ENCODE measurements at regions not wholly inside any gene's neighbourhood (a gene's known extent, or its start where the extent isn't known, plus 50 kb on each side); places are given as distances from the start of the nearest gene placed in this dataset.
"Not testable (repeated sequence)": the region's sequence is repeated elsewhere in the genome, so short reads cannot be mapped to it uniquely, and the experiment has no call there.

GRCh38 chr9:32875242-32875641 is 91.9 kb downstream of the TMEM215 start:
- Mint-ChIP-seq H3K4me3 (no peak overlapping the region), H3K9me3 (no peaks in the 10 kb centered on the region), H3K27ac (no peak overlapping the region), H3K4me1 (no peaks in the 10 kb centered on the region), H3K36me3 (no peaks in the 10 kb centered on the region), H3K27me3 (peaks cover 3 to 16% of the 10 kb centered on the region in 2 donors)
- no peak for ATAC-seq (replicated peaks)
- no peak for DNase-seq

GRCh38 chr9:32875748-32876147 is 92.4 kb downstream of the TMEM215 start:
- no peaks in the 10 kb centered on the region for H3K9me3 Mint-ChIP-seq
- H3K4me1 Mint-ChIP-seq = no peaks in the 10 kb centered on the region
- ATAC-seq (replicated peaks) = no peak
- H3K27me3 Mint-ChIP-seq = peaks cover 0 to 16% of the 10 kb centered on the region in 2 donors
- H3K4me3 Mint-ChIP-seq = no peak overlapping the region
- no peaks in the 10 kb centered on the region for H3K36me3 Mint-ChIP-seq
- no peak for DNase-seq
- H3K27ac Mint-ChIP-seq = no peak overlapping the region

GRCh38 chr9:32877103-32877502 is 93.8 kb downstream of the TMEM215 start:
- DNase-seq (no peak), ATAC-seq (replicated peaks) (no peak)
- Mint-ChIP-seq H3K27me3 (peaks cover 0 to 16% of the 10 kb centered on the region in 2 donors), H3K4me1 (no peaks in the 10 kb centered on the region), H3K27ac (no peak overlapping the region), H3K9me3 (no peaks in the 10 kb centered on the region), H3K36me3 (no peaks in the 10 kb centered on the region), H3K4me3 (no peak overlapping the region)

GRCh38 chr9:32877639-32878217 is 94.4 kb downstream of the TMEM215 start:
- Mint-ChIP-seq H3K27me3 (peaks cover 0 to 16% of the 10 kb centered on the region in 2 donors), H3K36me3 (no peaks in the 10 kb centered on the region), H3K4me1 (no peaks in the 10 kb centered on the region), H3K4me3 (no peak overlapping the region), H3K9me3 (no peaks in the 10 kb centered on the region), H3K27ac (no peak overlapping the region)
- ATAC-seq (replicated peaks) (no peak), DNase-seq (no peak)

- ATAC-seq (replicated peaks) (no peak), DNase-seq (no peak)
- no peaks in the 10 kb centered on the region for H3K36me3 Mint-ChIP-seq
- H3K9me3 Mint-ChIP-seq = no peaks in the 10 kb centered on the region
- peaks cover 0 to 16% of the 10 kb centered on the region in 2 donors for H3K27me3 Mint-ChIP-seq
- H3K4me3 Mint-ChIP-seq = no peak overlapping the region
- no peaks in the 10 kb centered on the region for H3K4me1 Mint-ChIP-seq
- no peak overlapping the region for H3K27ac Mint-ChIP-seq
Measured at GRCh38 chr9:32879335-32879734, 96.0 kb downstream of the TMEM215 start.

GRCh38 chr9:32881948-32882347 is 98.6 kb downstream of the TMEM215 start:
- Mint-ChIP-seq H3K9me3 (no peaks in the 10 kb centered on the region), H3K4me3 (no peak overlapping the region), H3K27me3 (peaks cover 0 to 16% of the 10 kb centered on the region in 2 donors), H3K27ac (no peak overlapping the region), H3K4me1 (no peaks in the 10 kb centered on the region), H3K36me3 (peaks cover 3 to 5% of the 10 kb centered on the region in 2 donors)
- DNase-seq (no peak), ATAC-seq (replicated peaks) (no peak)

GRCh38 chr9:32882705-32883104 is 99.4 kb downstream of the TMEM215 start:
- Mint-ChIP-seq H3K27me3 (peaks cover 0 to 14% of the 10 kb centered on the region in 2 donors), H3K27ac (no peak overlapping the region), H3K4me1 (no peaks in the 10 kb centered on the region), H3K4me3 (no peak overlapping the region), H3K9me3 (no peaks in the 10 kb centered on the region), H3K36me3 (peaks cover 3 to 5% of the 10 kb centered on the region in 2 donors)
- no peak for ATAC-seq (replicated peaks)
- no peak for DNase-seq

- no peak overlapping the region for H3K27ac Mint-ChIP-seq
- no peak for ATAC-seq (replicated peaks)
- no peaks in the 10 kb centered on the region for H3K4me1 Mint-ChIP-seq
- peaks cover 3 to 5% of the 10 kb centered on the region in 2 donors for H3K36me3 Mint-ChIP-seq
- H3K9me3 Mint-ChIP-seq = no peaks in the 10 kb centered on the region
- peaks cover 2 to 18% of the 10 kb centered on the region in 2 donors for H3K27me3 Mint-ChIP-seq
- no peak for DNase-seq
- no peak overlapping the region for H3K4me3 Mint-ChIP-seq
Measured at GRCh38 chr9:32884482-32884881, 101.1 kb downstream of the TMEM215 start.

- peaks cover 4 to 24% of the 10 kb centered on the region in 2 donors for H3K27me3 Mint-ChIP-seq
- no peak overlapping the region for H3K4me3 Mint-ChIP-seq
Measured at GRCh38 chr9:32886021-32886420, 102.7 kb downstream of the TMEM215 start.

GRCh38 chr9:32894485-32894884 is 106.9 kb downstream of the APTX start:
- H3K36me3 Mint-ChIP-seq; H3K27ac Mint-ChIP-seq; H3K9me3 Mint-ChIP-seq; ATAC-seq (replicated peaks); H3K4me3 Mint-ChIP-seq; DNase-seq; H3K4me1 Mint-ChIP-seq: not testable (repeated sequence)
- peaks cover 22 to 28% of the 10 kb centered on the region in 2 donors for H3K27me3 Mint-ChIP-seq

More at GRCh38 chr9:32886021-32886420, 102.7 kb downstream of the TMEM215 start:
- ATAC-seq (replicated peaks) = no peak
- Mint-ChIP-seq H3K4me1 (no peaks in the 10 kb centered on the region), H3K36me3 (peaks cover 3 to 5% of the 10 kb centered on the region in 2 donors), H3K9me3 (no peaks in the 10 kb centered on the region), H3K27ac (no peak overlapping the region)
- no peak for DNase-seq

- DNase-seq = no peak
- H3K36me3 Mint-ChIP-seq = peaks cover 5 to 7% of the 10 kb centered on the region in 2 donors
Measured at GRCh38 chr9:32899181-32899580, 102.2 kb downstream of the APTX start.

GRCh38 chr9:32899761-32900160 is 101.7 kb downstream of the APTX start:
- no peak overlapping the region for H3K4me3 Mint-ChIP-seq
- peaks cover 45 to 57% of the 10 kb centered on the region in 2 donors for H3K27me3 Mint-ChIP-seq
- peaks cover 5 to 13% of the 10 kb centered on the region in 2 donors for H3K9me3 Mint-ChIP-seq
- no peak for ATAC-seq (replicated peaks)
- no peak overlapping the region for H3K27ac Mint-ChIP-seq
- H3K36me3 Mint-ChIP-seq = peaks cover 5 to 7% of the 10 kb centered on the region in 2 donors
- no peaks in the 10 kb centered on the region for H3K4me1 Mint-ChIP-seq
- DNase-seq = no peak

More at GRCh38 chr9:32899181-32899580, 102.2 kb downstream of the APTX start:
- peak; percentile 80 to 84 for ATAC-seq (replicated peaks)
- no peaks in the 10 kb centered on the region for H3K4me1 Mint-ChIP-seq
- no peak overlapping the region for H3K27ac Mint-ChIP-seq
- no peak overlapping the region for H3K4me3 Mint-ChIP-seq
- H3K9me3 Mint-ChIP-seq = peaks cover 5 to 13% of the 10 kb centered on the region in 2 donors
- peaks cover 47 to 53% of the 10 kb centered on the region in 2 donors for H3K27me3 Mint-ChIP-seq

- peaks cover 6% of the 10 kb centered on the region in 2 donors for H3K9me3 Mint-ChIP-seq
- H3K36me3 Mint-ChIP-seq = peaks cover 7 to 17% of the 10 kb centered on the region in 2 donors
- DNase-seq = peak; percentile 59
- peak overlapping the region; percentile 21 for H3K27ac Mint-ChIP-seq
- peaks cover 54 to 64% of the 10 kb centered on the region in 2 donors for H3K27me3 Mint-ChIP-seq
- ATAC-seq (replicated peaks) = peak; percentile 98
- H3K4me1 Mint-ChIP-seq = peaks cover 9 to 13% of the 10 kb centered on the region in 2 donors
- H3K4me3 Mint-ChIP-seq = no peak overlapping the region
Measured at GRCh38 chr9:32906213-32906612, 95.2 kb downstream of the APTX start.

GRCh38 chr9:32915802-32916201 is 85.6 kb downstream of the APTX start:
- Mint-ChIP-seq H3K4me3 (no peak overlapping the region), H3K4me1 (no peaks in the 10 kb centered on the region), H3K36me3 (peaks cover 1 to 5% of the 10 kb centered on the region in 2 donors), H3K9me3 (no peaks in the 10 kb centered on the region), H3K27ac (no peak overlapping the region), H3K27me3 (peaks cover 24 to 38% of the 10 kb centered on the region in 2 donors)
- DNase-seq (no peak), ATAC-seq (replicated peaks) (no peak)

- H3K36me3 Mint-ChIP-seq = peaks cover 13 to 17% of the 10 kb centered on the region in 2 donors
- ATAC-seq (replicated peaks) (no peak), DNase-seq (no peak)
- no peak overlapping the region for H3K4me3 Mint-ChIP-seq
- H3K9me3 Mint-ChIP-seq = peaks cover 5 to 6% of the 10 kb centered on the region in 2 donors
- peaks cover 7 to 23% of the 10 kb centered on the region in 2 donors for H3K27me3 Mint-ChIP-seq
- H3K27ac Mint-ChIP-seq = no peak overlapping the region
- no peaks in the 10 kb centered on the region for H3K4me1 Mint-ChIP-seq
Measured at GRCh38 chr9:32918628-32919027, 82.8 kb downstream of the APTX start.

Measured in stimulated activated naive B cell treated with anti-CD40 and anti-IgM and Interleukin-4, amounts not matched to agents 10 μg/mL and 1 μg/mL and 100 μg/mL, for 72 hours (primary cell).